ENCODE measurements at regions not wholly inside any gene's neighbourhood (a gene's known extent, or its start where the extent isn't known, plus 50 kb on each side); places are given as distances from the start of the nearest gene placed in this dataset.

- no peak overlapping the region for H2BK120ac ChIP-seq (replicated peaks; ENCODE audit: low read depth, low read length)
- H3K23ac ChIP-seq (ENCODE audit: insufficient read length), result no peak overlapping the region
- WGBS, 2 experiments (ENCODE audit: extremely low coverage in 1 of 2, insufficient coverage in 1 of 2, insufficient read length in 1 of 2, insufficient replicate concordance in 2 of 2, low coverage in 1 of 2, low lambda C conversion rate in 2 of 2, missing lambda C conversion rate in 1 of 2), result 80% methylated on average over 6 of the region's 6 CpGs; no CpG with 5 or more reads in 1 of the 2 experiments
- H3K27me3 ChIP-seq (replicated peaks in 1 of 4; ENCODE audit: control insufficient read depth in 3 of 4, extremely low read depth in 1 of 4, insufficient read depth in 3 of 4, low read length in 3 of 4), result no peaks in the 10 kb centered on the region
- no peak overlapping the region for H2BK5ac ChIP-seq (ENCODE audit: low read depth, low read length)
- H3K4me3 ChIP-seq (ENCODE audit: extremely low read depth in 1 of 4, insufficient read depth in 2 of 4, low read depth in 3 of 4, low read length in 4 of 4), result no peak overlapping the region
- H3K18ac ChIP-seq (ENCODE audit: extremely low read depth, low read length), result no peak overlapping the region
- H3K14ac ChIP-seq (ENCODE audit: insufficient read length), result no peak overlapping the region
- H4K91ac ChIP-seq (replicated peaks; ENCODE audit: insufficient read length, low read length), result no peak overlapping the region
- peaks cover 0 to 4% (median under 1%) of the 10 kb centered on the region in 4 experiments; a peak in 2 of 7 replicates for H3K4me1 ChIP-seq (replicated peaks in 1 of 4; ENCODE audit: control insufficient read depth in 3 of 4, insufficient read depth in 4 of 4, low read length in 3 of 4)
- H3K23me2 ChIP-seq (ENCODE audit: low read depth, low read length), result no peaks in the 10 kb centered on the region
- ChIA-PET POLR2A (ENCODE audit: partially characterized antibody) (no interaction called here), CTCF (ENCODE audit: partially characterized antibody) (interaction anchor here (1.2 kb wide), 1 partner anchor 245 kb away, joined by 3 read pairs; no protein-coding TSS in a partner anchor)
- no peak overlapping the region for H4K5ac ChIP-seq (ENCODE audit: insufficient read length, low read depth, low read length)
- no peak overlapping the region for H2AK5ac ChIP-seq (ENCODE audit: low read depth, low read length)
- no peak overlapping the region for H2AFZ ChIP-seq (ENCODE audit: low read length)
- H2BK12ac ChIP-seq (ENCODE audit: low read depth, low read length), result no peak overlapping the region
- H2BK20ac ChIP-seq (ENCODE audit: low read length), result no peak overlapping the region
- H3K4me2 ChIP-seq (ENCODE audit: insufficient read depth in 1 of 2, low read depth in 2 of 2, low read length in 2 of 2), result no peak overlapping the region
- H3K36me3 ChIP-seq (ENCODE audit: control insufficient read depth in 2 of 4, insufficient read depth in 4 of 4, low read length in 3 of 4), result no peaks in the 10 kb centered on the region
- peaks cover 0 to 5% of the 10 kb centered on the region in 2 experiments; a peak in 2 of 4 replicates for H3K9me3 ChIP-seq (ENCODE audit: insufficient read depth in 2 of 2, low read depth in 1 of 2, low read length in 1 of 2)
- no peak overlapping the region for H4K8ac ChIP-seq (ENCODE audit: extremely low read depth, insufficient read depth, low read length)
- H3K27ac ChIP-seq (ENCODE audit: low read depth, low read length), result no peak overlapping the region
- H3K9ac ChIP-seq (replicated peaks in 1 of 4; ENCODE audit: extremely low read depth in 1 of 4, low read depth in 3 of 4, low read length in 3 of 4), result no peak overlapping the region
- H3K4ac ChIP-seq (replicated peaks; ENCODE audit: insufficient read length, low read depth, low read length), result no peak overlapping the region
- no peak for FAIRE-seq
- H3K56ac ChIP-seq (replicated peaks; ENCODE audit: insufficient read length, low read depth, low read length), result no peak overlapping the region
- no peaks in the 10 kb centered on the region for H4K20me1 ChIP-seq (replicated peaks in 1 of 2; ENCODE audit: control insufficient read depth in 1 of 2, insufficient read depth in 2 of 2, low read length in 2 of 2)
- DNase-seq (ENCODE audit: low read depth in 1 of 2, low spot score in 2 of 2), result no peak
- TF ChIP-seq NRF1 (IDR thresholded peaks at IDR 0.05; ENCODE audit: low read depth, low read length), result no peak
- no peak for TF ChIP-seq SUZ12 (IDR thresholded peaks at IDR 0.05; ENCODE audit: low read length)
- H2BK15ac ChIP-seq (ENCODE audit: low read length), result no peak overlapping the region
- no peaks in the 10 kb centered on the region for H3K79me2 ChIP-seq (ENCODE audit: control insufficient read depth in 1 of 2, insufficient read depth in 2 of 2, low read length in 2 of 2)
- H3K79me1 ChIP-seq (ENCODE audit: low read depth, low read length), result no peaks in the 10 kb centered on the region
Measured at GRCh38 chr4:185885604-185886003, 73.6 kb upstream of the SORBS2 start.

Measured in H1 (cell line).